Activated CD4-positive, alpha-beta T cell treated with anti-CD3 and anti-CD28 coated beads, Interleukin-2, Interleukin-6, amounts not matched to agents 100 ng/mL and 50 ng/mL, durations not matched to agents 16 hours and 8 hours (primary cell): ENCODE measurements at regions not wholly inside any gene's neighbourhood (a gene's known extent, or its start where the extent isn't known, plus 50 kb on each side); places are given as distances from the start of the nearest gene placed in this dataset.

ENCODE experiments used
- DNase-seq: peaks from one replicate; pipeline ENCODE4 v3.0.0-alpha.2; 2020

DNA sequence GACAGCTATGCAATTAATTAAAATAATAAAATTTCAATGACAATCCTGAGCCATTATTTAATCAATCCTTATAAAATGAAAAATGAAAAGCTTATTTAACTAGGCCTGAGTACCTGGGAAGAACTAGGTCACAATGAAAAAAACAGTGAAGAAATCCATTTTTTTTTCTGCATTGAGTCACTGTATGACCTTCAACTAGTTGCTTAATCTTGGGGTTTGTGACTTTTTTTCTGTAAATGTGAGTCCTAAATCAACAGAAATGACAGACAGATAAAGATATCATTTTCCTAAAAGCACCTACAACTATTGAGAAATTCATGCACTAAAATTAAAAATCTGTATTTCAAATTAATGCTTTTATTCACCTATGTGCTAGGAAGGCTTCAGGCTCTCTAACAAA, 96.8 kb downstream of the TMEM26 start:
- DNase-seq, result no peak

DNA sequence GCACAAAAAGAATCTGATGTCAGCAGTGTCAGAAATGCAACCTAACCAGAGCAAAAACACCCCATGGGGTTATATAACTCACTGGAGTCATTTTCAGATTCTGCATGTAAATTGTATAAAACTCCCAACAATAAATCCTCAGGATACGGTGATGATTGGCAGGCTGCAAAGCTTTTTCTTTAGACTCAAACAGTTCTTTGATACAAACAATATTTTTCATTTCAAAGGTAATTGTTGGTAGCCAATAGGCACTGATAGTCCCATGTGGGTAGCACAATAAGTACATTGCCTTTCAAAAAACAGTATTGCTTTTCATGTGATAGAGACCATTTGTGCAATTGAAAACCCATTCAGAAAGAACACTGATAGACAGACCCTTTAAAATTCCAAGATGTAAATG, 98.0 kb downstream of the TMEM26 start:
- DNase-seq, result no peak

DNA sequence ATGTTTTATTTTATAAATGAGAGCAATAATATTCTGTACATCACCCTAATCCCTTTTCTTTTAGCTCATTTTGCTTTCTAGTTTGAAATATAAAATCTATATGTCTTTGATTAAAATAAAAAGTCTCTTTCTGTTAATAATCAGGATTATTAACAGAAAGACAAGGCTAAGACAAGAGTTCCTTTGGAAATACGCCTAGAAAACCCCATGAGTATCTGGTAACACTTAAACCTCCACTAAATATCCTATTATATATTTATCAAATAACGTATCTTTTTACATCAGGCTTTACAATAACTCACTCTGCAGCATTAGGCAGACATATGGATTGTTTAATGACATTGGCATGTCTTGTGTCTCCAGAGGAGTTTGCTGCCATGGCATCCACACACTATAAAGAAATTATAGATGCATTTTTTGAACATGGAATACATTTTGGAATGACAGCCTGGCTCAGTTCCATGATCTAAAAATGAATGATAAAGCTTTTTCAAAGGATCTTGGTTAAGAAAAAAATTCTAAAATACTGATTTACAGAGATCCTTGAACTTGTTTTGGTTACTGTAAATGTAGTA, 98.7 kb downstream of the TMEM26 start:
- DNase-seq, result no peak

DNA sequence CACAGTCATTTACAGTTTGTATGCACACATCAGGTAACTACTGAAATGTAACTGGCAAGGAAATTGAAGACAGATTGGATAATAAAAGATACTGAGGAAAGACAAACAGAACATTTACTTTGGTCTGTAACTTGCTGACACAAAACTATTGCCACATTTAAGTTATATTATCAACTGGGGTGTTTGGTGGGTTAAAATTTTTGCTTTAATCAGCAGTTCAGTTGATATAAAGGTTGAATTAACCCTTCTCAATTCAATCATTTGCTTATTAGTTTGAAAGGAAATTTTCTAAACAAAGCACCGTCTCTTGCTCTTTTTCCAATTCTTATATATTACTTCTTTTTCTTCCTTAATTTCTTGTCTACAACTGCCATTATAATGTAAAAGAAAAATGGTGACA, 102.4 kb downstream of the TMEM26 start:
- DNase-seq, result no peak

DNA sequence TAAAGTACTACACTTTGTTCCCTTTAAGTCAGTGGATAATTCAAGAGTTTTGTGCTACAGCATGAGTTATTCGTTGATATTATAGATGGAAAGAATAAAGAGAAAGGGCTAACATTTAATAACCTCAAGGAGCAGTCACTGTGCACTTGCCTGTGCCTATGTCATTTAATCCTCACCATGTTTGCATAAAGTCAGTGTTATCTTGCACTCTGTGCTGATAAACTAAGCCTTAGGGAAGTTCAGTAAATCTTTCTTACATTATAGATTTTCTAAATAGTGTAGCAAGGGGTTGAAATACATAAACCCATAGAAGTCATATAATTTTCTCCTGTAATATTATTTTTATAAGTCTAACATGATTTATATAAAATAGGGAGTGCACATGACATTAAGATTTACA, 103.1 kb downstream of the TMEM26 start:
- no peak for DNase-seq

DNA sequence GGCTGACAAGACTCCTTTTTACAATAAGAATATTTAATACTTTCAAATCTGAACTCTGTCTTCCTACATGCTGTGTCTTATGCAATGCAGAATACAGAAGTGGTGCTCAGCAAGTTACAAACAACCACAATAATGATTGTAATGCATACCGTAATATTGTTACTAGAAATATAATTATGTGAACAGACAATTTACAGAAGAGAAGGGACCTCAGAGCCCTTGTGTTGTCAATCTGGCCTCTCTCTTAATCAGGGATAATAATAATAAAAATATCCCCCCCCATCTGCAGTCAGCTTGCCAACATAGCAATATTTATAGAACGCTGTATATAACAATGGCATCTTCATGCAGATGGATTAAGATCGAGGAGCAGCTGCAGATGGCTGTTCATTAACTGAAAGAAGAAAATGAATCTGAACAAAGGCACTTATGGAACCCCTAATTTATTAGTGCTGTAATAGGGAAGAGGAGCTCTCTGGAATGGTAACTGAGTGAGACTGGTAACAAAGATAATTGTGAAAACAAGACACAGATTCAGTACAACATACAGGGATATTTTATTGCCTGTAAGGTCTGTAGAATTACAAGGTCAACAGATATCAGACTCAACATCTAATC, 106.3 kb downstream of the TMEM26 start:
- DNase-seq, result no peak

DNA sequence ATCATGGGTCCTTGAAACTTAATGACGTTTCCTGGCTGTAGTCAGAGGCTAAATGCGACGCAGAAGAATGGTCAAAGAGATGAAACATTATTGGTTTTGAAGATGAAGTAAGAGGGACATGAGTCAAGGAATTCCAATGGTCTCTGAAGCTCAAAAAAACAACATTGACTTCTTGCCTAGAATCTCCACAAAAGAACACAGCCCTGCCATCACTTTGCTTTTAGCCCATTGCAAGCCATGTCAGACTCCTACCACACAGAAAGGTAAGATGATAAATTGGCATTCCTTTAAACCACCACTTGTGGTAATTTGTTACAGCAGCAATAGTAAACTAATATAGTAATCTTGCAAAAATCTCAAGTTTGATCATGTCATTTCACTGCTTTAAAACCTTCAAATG, 109.4 kb downstream of the TMEM26 start:
- no peak for DNase-seq

DNA sequence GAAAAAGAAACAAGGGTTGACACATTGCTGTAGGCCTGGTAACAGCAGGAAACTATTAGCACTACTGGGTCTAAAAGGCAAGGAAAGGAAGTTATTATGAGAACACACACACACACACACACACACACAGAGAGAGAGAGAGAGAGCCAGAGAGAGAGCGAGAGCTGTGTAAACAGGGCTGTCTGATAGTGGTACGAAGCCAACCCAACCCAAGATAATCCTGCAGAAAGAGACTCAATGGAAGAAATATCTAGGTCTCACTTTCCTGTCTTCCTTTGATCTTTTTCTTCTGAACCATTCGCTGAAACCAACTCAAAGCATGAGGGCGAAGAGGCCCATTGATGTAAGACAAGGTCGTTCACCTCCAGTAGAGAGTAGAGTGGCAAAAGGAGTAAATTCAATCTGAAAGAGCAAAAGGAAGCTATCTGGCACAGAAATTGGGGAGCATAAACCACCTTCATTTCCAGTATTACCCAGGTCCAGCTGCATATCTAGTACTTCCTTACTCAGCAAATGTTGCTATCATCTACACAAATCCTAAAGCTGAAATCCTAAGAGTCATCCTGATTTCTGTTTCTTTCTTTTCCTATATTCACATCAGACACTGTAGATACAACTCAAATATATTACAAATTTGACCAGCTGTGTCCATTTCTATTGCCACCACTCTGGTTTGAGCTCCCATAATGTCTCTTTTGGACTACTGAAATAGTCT, 110.2 kb downstream of the TMEM26 start:
- DNase-seq, result no peak

GRCh38 chr10:61341008-61341407, 112.2 kb downstream of the TMEM26 start:
- DNase-seq, result no peak

DNA sequence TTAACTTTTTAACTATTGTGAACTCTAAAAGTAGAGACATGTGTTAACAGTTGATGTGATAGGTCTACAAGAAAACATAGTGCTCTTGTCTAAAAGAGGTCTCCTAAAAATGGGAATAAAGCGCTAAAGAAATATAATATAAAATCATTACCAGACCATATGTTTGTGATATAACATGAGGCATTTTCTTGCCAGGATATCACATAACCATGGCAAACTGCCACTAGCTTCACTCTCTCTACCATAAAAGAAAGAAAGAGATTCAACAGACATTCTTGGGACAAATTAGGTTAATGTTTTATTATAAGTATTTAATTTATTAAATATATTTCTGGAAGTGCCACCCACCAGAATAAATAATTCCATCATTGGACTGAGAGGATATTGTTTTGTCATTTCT, 115.0 kb downstream of the TMEM26 start:
- no peak for DNase-seq

- no peak for DNase-seq
Observed at GRCh38 chr10:61337741-61338140, 115.4 kb downstream of the TMEM26 start.

GRCh38 chr10:61336831-61337230, 116.3 kb downstream of the TMEM26 start:
- no peak for DNase-seq

DNA sequence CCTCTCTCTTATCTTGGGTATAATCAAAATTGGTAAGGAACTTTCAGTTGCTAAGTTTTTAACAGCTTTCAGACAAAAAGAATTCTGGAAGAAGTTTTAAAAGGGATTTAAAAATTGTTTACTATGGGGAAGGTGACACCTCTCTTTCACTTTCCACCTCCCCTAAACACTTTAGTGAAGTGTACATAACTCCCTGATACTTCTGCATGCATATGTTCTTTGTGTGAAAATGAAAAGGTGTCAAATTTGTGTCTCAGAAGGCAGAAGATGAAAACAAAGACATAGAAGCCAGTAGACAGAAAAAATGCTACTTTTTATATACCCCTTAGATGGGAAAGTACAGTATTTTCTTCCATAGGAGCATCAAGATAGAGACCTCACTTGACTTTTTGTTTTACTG, 117.8 kb downstream of the TMEM26 start:
- DNase-seq, result no peak

GRCh38 chr10:61332581-61332980, 120.6 kb downstream of the TMEM26 start:
- no peak for DNase-seq

GRCh38 chr10:61330669-61331068, 122.5 kb downstream of the TMEM26 start:
- DNase-seq, result no peak

DNA sequence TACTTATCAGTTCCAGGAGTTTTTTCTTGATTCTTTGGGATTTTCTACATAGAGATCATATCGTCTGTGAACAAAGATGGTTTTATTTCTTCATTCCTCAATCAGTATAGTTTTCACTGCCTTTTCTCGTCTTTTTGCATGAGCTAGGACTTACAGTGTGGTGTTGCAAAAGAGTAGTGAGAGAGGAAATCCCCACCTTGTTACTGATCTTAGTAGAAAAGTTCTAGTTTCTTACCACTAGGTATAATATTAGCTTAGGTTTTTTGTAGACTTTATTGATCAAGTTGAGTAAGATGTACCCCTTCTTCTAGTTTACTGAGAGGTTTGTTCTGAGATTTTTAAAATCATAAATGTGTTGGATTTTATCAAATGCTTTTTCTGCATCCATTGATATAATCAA, 123.3 kb downstream of the TMEM26 start:
- no peak for DNase-seq

- no peak for DNase-seq
Observed at GRCh38 chr10:61325223-61325960, 127.8 kb downstream of the TMEM26 start.

DNA sequence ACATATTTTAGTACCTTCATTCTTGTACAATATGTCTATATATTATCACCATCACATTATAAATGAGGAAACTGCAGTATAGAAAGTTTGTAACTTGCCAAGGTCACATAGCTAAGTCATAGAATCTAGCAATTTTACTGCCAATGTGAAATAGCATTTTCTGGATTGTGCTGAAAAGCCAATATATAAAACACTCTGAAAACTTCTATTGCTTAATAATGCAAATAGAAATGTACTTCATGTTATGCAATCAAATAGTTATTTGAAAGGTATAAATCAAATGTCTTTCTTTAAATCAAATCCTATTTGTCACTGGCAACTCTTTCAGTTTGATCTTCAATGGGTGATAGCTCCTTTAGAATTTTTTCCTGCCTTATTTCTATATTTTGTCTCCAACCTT, 129.5 kb downstream of the TMEM26 start:
- DNase-seq, result no peak

DNA sequence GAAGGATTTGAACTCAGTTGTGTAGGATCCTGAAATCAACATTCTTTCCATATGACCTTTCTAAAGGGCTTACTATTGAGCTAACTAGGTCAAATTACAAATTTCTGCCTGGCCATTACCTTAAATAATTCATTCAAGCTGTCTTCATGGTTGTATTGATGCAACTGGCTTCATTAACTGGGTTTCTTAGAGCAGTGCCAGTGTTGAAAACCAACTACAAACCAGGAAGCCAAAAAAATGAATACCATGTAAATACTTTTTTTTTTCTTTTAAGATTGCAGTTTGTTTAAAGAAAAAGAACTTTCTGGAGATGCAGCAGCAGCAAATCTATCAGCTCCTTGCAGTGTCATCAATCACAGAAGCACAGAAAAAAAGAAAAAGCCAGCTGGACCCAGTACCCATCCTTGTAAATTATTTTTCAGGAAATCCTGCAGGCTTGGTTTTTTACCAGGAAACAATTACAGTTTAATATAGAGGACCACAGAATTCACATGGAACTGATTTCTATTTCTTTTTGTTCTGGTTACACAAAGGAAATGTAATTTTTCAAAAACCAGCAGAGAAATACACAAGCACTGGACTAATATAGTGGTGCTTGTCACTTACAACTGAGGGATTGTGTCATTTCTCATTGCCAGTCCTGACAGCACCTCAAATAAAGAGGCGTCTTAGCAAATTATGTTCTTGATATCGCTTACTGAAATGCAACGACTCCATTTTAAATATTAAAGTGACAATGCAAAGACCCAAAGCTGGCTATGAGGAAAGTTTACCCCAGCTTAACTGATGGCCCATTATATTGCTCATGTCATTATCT, 131.9 kb downstream of the TMEM26 start:
- no peak for DNase-seq

DNA sequence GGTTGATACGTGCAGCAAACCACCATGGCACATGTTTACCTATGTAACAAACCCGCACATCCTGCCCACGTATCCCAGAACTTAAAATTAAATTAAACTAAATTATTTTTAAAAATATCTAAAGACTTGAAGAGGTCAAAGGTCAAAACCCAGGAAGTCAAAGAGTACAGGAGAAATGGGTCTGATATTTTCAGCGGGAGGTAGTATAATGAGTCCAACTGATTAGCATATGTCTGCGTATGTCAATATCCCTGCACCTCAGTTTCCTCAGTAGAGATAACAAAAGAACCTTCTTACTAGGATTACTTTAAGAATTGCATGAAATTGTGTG, 133.0 kb downstream of the TMEM26 start:
- no peak for DNase-seq

DNA sequence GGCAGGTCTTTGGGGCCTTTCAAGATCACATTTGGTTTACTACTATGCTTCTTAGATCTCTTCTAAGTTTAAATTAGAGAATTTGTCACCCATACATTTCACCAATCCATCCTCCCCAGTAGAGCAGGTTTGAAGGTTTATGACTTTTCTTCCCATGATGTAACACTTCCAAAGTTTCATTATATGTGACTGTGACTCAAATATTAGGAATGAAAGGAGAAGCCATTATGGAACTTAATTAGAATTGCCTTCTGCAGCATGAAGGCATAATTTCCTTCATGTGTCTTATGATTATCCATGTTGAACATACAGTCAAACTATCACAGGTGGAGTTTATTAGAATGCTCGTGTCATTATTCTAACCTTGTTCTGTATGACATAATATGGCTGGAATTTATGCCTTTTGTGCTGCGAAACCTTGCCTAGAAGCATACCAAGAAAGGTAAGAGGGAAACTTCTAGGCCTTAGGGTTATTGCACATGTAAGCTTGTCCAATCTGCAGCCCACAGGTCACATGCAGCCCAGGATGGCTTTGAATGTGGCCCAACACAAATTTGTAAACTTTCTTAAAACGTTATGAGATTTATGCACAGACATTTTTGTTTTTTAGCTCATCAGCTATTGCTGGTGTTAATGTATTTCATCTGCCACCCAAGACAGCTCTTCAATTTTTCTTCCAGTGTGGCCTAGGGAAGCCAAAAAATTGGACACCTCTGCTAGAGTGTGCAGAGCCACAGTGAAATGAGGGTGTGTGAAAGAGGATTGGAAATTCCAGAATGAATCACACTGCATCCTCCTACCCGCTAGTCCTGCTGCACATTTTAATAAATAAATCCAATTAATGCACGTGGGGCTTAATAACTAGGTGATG, 133.6 kb downstream of the TMEM26 start:
- DNase-seq, result no peak

- DNase-seq, result no peak
Observed at GRCh38 chr10:61318429-61318828, 134.8 kb downstream of the TMEM26 start.
